ENCODE measurements at regions not wholly inside any gene's neighbourhood (a gene's known extent, or its start where the extent isn't known, plus 50 kb on each side); places are given as distances from the start of the nearest gene placed in this dataset.

DNA sequence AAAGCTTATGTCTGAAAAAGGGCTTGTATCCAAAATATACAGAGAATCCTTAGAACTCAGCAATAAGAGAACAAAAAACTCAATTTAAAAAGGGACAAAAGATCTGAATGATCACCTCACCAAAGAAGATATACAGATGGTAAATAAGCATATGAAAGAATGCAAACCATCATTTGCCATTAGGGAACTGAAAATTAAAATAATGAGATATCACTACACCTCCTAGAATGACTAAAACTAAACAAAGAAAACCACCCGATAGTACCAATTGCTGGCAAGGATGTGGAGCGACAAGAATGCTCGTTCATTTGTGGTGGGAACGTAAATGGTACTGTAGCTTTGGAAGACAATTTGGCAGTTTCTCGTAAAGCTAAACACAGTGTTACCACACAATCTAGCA, 66.9 kb upstream of the MPHOSPH6 start:
- no peak for DNase-seq
- in situ Hi-C loops (cut with MboI; ENCODE audit: low sequenced_read_pairs in 4 of 4): no loop called here
- ATAC-seq: no peak
- Histone ChIP-seq H3K9me3 (no peaks in the 10 kb centered on the region), H3K36me3 (no peaks in the 10 kb centered on the region), H3K4me1 (no peaks in the 10 kb centered on the region), H3K4me3 (no peak overlapping the region), H3K27me3 (no peaks in the 10 kb centered on the region), H3K27ac (no peak overlapping the region)
- intact Hi-C loops (cut with DNase I; ENCODE audit: low total_unique reads): no loop called here
- TF ChIP-seq, protein P1, sequence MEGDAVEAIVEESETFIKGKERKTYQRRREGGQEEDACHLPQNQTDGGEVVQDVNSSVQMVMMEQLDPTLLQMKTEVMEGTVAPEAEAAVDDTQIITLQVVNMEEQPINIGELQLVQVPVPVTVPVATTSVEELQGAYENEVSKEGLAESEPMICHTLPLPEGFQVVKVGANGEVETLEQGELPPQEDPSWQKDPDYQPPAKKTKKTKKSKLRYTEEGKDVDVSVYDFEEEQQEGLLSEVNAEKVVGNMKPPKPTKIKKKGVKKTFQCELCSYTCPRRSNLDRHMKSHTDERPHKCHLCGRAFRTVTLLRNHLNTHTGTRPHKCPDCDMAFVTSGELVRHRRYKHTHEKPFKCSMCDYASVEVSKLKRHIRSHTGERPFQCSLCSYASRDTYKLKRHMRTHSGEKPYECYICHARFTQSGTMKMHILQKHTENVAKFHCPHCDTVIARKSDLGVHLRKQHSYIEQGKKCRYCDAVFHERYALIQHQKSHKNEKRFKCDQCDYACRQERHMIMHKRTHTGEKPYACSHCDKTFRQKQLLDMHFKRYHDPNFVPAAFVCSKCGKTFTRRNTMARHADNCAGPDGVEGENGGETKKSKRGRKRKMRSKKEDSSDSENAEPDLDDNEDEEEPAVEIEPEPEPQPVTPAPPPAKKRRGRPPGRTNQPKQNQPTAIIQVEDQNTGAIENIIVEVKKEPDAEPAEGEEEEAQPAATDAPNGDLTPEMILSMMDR (IDR thresholded peaks at IDR 0.05 in 4 of 5, conservative IDR thresholded peaks at IDR 0.05 in 1 of 5): no peak
- no peak for TF ChIP-seq POLR2A (IDR thresholded peaks at IDR 0.05)

DNA sequence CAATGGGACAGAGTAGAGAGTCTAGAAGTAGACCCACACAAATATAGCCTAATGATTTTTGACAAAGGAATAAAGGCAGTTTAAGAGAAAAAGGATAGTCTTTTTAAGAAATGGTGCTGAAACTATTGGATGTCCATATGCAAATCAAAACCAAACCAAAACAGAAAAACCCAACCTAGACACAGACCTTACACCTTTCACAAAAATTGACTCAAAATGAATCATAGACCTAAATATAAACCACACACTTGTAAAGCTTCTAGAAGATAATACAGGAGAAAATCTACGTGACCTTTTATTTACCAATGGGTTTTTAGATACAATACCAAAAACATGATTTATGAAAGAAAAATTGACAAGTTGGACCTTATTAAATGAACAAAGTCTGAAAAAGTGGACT, 66.4 kb upstream of the MPHOSPH6 start:
- DNase-seq (no peak), ATAC-seq (no peak)
- H3K27ac ChIP-seq: no peak overlapping the region
- H3K27me3 ChIP-seq: no peaks in the 10 kb centered on the region
- no peaks in the 10 kb centered on the region for H3K4me1 ChIP-seq
- H3K36me3 ChIP-seq: no peaks in the 10 kb centered on the region
- no peak overlapping the region for H3K4me3 ChIP-seq
- intact Hi-C loops (cut with DNase I; ENCODE audit: low total_unique reads): no loop called here
- no peaks in the 10 kb centered on the region for H3K9me3 ChIP-seq
- in situ Hi-C loops (cut with MboI; ENCODE audit: low sequenced_read_pairs in 4 of 4): no loop called here
- TF ChIP-seq POLR2A (IDR thresholded peaks at IDR 0.05): no peak
- TF ChIP-seq, protein P1 (IDR thresholded peaks at IDR 0.05 in 4 of 5, conservative IDR thresholded peaks at IDR 0.05 in 1 of 5): no peak

DNA sequence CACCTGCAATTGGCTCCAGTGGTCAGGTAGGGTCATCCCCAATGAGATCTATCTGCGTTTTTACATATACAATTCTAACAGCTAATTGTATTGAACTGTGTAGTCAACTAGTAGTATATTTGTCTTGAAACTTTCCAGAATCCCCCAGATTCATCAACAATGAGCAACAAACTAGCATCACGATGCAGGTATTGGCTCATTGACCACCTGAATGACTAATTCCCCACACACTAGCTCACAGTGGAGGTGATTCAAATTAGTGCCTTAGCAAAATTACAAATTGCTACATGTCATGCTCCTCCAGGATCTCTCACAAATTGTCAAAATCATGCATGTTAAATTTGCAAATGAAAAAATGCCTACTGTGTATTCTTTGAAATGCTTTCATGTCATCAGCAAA, 62.8 kb upstream of the MPHOSPH6 start:
- TF ChIP-seq, protein P1 (IDR thresholded peaks at IDR 0.05 in 4 of 5, conservative IDR thresholded peaks at IDR 0.05 in 1 of 5): no peak
- TF ChIP-seq POLR2A (IDR thresholded peaks at IDR 0.05): no peak
- intact Hi-C loops (cut with DNase I; ENCODE audit: low total_unique reads): loop anchor here (5.0 kb wide), 1 partner anchor 296 kb away; no protein-coding TSS in a partner anchor
- H3K4me3 ChIP-seq: no peak overlapping the region
- H3K36me3 ChIP-seq: no peaks in the 10 kb centered on the region
- in situ Hi-C loops (cut with MboI; ENCODE audit: low sequenced_read_pairs in 4 of 4): no loop called here
- ATAC-seq (no peak), DNase-seq (no peak)
- no peaks in the 10 kb centered on the region for H3K4me1 ChIP-seq
- H3K9me3 ChIP-seq: no peaks in the 10 kb centered on the region
- H3K27me3 ChIP-seq: no peaks in the 10 kb centered on the region
- H3K27ac ChIP-seq: no peak overlapping the region

DNA sequence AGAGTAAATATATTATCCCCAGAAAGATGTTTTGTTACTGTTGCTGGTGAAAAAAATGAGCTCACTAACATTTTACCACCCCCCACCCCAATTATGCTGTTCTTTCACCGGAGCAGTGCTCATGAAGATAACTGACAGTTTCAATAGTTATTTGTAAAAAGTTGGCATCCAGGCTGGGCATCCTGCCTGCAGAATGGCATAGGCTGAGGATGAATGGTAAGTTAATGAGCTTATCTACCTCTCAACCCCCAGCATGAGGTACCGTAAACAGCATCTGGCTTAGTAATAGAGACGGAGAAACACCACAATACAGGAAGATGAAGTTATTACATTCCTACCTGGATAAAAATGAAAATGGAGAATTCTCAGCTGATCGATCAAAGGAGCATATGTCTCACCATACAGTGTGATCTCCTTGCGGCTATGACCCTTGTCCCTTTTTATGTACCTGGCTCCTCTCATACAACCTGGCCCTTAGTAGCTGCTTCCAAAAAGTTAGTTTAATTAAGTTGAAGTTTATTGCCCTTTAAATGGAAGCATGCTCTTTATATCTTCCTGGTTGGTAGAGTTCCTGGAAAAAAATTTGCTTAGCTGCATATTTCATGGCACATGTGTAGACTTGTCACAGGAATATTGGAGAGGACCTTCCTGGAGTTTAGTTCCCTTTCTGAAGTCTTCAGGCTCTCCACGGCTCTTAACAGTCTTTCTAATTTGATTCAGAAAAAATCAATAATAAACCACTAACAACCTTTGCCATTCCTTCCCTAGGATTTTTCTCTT, 61.2 kb upstream of the MPHOSPH6 start:
- H3K36me3 ChIP-seq: no peaks in the 10 kb centered on the region
- H3K9me3 ChIP-seq: no peaks in the 10 kb centered on the region
- no peak for DNase-seq
- no peak for ATAC-seq
- H3K27me3 ChIP-seq: no peaks in the 10 kb centered on the region
- in situ Hi-C loops (cut with MboI; ENCODE audit: low sequenced_read_pairs in 4 of 4): no loop called here
- H3K4me3 ChIP-seq: no peak overlapping the region
- TF ChIP-seq POLR2A (IDR thresholded peaks at IDR 0.05): no peak
- TF ChIP-seq, protein P1 (IDR thresholded peaks at IDR 0.05 in 4 of 5, conservative IDR thresholded peaks at IDR 0.05 in 1 of 5): no peak
- no peak overlapping the region for H3K27ac ChIP-seq
- intact Hi-C loops (cut with DNase I; ENCODE audit: low total_unique reads): loop anchor here (2.0 to 5.0 kb wide), 2 partner anchors 294 to 342 kb away; no protein-coding TSS in a partner anchor
- no peaks in the 10 kb centered on the region for H3K4me1 ChIP-seq
